ENCODE measurements at regions not wholly inside any gene's neighbourhood (a gene's known extent, or its start where the extent isn't known, plus 50 kb on each side); places are given as distances from the start of the nearest gene placed in this dataset.
"Not testable (repeated sequence)": the region's sequence is repeated elsewhere in the genome, so short reads cannot be mapped to it uniquely, and the experiment has no call there.

DNA sequence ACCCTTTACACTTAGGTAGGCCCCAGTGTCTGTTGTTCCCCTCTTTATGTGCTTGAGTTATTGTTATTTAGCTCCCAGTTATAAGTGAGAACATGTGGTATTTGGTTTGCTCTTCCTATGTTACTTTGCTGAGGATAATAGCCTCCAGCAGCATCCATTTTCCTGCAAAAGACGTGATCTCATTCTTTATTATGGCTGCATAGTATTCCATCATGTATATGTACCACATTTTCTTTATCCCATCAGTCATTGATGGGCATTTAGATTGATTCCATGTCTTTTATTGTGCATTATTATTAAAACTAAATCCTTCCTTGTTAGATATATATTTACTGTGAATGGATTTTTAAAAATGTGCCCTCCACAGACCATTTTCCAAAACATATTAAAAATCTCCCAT lies 1137.3 kb upstream of the ADGRB3 start:
- H3K4me3 ChIP-seq (ENCODE audit: low read depth, low read length) = no peak overlapping the region
- TF ChIP-seq, protein P1, sequence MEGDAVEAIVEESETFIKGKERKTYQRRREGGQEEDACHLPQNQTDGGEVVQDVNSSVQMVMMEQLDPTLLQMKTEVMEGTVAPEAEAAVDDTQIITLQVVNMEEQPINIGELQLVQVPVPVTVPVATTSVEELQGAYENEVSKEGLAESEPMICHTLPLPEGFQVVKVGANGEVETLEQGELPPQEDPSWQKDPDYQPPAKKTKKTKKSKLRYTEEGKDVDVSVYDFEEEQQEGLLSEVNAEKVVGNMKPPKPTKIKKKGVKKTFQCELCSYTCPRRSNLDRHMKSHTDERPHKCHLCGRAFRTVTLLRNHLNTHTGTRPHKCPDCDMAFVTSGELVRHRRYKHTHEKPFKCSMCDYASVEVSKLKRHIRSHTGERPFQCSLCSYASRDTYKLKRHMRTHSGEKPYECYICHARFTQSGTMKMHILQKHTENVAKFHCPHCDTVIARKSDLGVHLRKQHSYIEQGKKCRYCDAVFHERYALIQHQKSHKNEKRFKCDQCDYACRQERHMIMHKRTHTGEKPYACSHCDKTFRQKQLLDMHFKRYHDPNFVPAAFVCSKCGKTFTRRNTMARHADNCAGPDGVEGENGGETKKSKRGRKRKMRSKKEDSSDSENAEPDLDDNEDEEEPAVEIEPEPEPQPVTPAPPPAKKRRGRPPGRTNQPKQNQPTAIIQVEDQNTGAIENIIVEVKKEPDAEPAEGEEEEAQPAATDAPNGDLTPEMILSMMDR (IDR thresholded peaks at IDR 0.05; ENCODE audit: borderline replicate concordance, insufficient read depth, low read depth, low read length) = no peak

DNA sequence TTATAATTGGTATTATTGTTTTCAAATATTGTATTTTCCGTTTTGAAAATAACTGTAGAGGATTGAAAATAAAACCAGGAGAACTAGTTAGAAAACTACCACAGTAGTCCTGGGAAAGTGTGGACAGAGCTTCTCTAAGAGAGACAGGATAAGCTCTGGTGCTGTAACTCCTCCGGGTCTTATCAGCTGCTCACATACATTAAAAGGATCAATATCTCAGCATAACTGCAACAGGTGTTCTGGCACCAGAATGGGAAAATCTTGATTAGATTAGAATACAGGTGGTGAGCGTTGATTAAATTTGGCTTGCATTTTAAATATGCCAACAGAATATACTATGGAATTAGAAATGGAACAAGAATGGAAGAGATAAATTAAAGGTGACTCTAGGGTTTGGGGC lies 1138.9 kb upstream of the ADGRB3 start:
- TF ChIP-seq, protein P1 (IDR thresholded peaks at IDR 0.05; ENCODE audit: borderline replicate concordance, insufficient read depth, low read depth, low read length) = no peak
- H3K4me3 ChIP-seq (ENCODE audit: low read depth, low read length) = no peak overlapping the region

DNA sequence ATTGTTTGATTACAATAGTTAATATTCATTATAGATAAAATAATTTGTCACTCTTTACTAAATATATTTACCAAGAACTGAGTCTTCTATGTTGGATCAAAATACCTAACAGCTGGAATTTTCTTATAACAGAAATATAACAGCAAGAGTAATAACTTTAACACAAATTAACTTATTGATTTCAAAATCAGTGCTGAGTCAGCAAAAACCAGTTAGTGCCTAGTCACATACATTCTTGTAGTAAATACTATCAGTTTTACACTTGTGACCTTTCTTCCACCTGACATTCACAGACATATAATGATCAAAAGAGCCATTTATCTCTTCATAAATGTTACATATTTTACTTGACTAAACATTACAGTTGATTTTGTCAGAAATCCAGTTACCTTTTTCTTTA lies 1141.4 kb upstream of the ADGRB3 start:
- TF ChIP-seq, protein P1 (IDR thresholded peaks at IDR 0.05; ENCODE audit: borderline replicate concordance, insufficient read depth, low read depth, low read length) = no peak
- no peak overlapping the region for H3K4me3 ChIP-seq (ENCODE audit: low read depth, low read length)

DNA sequence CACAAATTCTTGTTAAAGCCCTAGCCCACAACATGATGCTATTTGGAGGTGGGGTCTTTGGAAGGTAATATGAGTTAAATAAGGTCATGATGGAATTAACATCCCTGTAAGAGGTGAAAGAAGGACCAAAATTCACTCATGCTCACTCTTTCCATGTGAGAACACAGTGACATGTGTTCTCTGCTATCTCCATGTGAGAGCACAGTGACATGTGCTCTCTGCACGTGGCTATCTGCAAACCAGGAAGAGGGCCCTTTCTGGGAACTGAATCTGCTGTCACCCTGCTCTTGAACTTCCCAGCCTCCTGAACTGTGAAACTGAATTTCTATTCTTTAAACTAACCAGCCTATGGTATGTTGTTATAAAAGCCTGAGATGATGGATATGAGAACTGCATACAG lies 1159.4 kb upstream of the ADGRB3 start:
- TF ChIP-seq, protein P1 (IDR thresholded peaks at IDR 0.05; ENCODE audit: borderline replicate concordance, insufficient read depth, low read depth, low read length) = no peak
- H3K4me3 ChIP-seq (ENCODE audit: low read depth, low read length) = no peak overlapping the region

DNA sequence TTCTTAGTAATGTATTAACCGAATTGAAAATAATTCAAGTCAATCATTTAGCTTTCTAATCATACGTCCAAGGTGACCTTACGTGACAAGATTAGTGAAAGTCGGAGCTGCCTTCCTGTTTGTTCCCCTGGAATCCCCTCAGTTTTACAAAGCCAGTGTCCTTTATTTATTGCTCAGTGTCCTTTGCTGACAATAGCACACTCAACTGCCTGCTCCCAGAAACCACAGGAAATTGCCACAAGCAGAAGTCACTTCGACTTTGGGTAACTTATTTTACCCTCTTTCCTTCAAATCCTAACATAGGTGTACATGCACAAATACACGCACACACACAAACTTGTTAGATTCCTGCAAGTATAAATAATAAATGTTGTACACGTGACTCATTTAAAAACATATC lies 1167.7 kb upstream of the ADGRB3 start:
- TF ChIP-seq, protein P1 (IDR thresholded peaks at IDR 0.05; ENCODE audit: borderline replicate concordance, insufficient read depth, low read depth, low read length) = no peak
- no peak overlapping the region for H3K4me3 ChIP-seq (ENCODE audit: low read depth, low read length)

DNA sequence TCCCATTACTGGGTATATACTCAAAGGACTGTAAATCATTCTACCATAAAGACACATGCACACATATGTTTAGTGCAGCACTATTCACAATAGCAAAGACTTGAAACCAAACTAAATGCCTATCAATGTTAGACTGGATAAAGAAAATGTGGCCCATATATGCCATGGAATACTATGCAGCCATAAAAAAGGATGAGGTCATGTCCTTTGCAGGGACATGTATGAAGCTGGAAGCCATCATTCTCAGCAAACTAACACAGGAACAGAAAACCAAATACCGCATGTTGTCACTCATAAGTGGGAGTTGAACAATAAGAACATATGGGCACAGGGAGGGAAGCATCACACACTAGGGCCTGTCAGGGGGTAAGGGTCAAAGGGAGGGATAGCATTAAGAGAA lies 1172.4 kb upstream of the ADGRB3 start:
- not testable (repeated sequence) for H3K4me3 ChIP-seq (ENCODE audit: low read depth, low read length)

DNA sequence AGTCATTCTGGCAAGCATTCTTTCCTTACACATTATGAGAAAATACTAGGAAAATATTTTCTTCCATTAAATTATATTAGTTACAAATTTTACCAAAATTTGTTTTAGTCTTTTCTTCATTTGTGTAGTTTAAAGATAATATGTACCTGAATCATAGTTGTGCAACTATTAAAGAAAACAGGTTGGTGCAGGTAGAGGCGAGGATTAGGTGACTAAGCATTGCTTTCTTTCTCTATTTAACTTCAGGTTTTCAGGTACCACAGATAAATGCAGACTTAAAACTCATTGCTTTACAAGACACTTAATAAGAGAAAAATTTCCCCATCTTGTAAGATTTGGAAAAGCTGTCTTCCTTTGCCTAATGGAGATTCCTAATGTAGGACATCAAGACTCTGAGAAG lies 1175.5 kb upstream of the ADGRB3 start:
- TF ChIP-seq, protein P1 (IDR thresholded peaks at IDR 0.05; ENCODE audit: borderline replicate concordance, insufficient read depth, low read depth, low read length) = no peak

DNA sequence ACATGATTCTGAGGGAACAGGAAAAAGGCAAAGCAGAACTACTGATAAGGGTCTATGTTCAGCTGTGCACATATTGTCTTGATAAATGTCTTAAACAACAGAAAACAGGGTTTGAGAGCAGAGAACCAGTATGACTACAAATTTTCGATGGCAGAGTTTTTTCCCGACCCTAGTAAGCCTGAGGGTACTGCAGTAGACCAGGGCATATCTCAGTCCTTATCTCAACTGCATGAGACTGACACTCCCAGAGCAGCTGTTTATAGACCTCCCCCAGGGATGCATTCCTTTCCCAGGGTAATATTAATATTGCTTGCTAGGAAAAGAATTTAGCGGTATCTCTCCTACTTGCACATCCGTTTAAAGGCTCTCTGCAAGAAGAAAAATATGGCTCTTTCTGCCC lies 1176.8 kb upstream of the ADGRB3 start:
- TF ChIP-seq, protein P1 (IDR thresholded peaks at IDR 0.05; ENCODE audit: borderline replicate concordance, insufficient read depth, low read depth, low read length) = no peak
- H3K4me3 ChIP-seq (ENCODE audit: low read depth, low read length) = no peak overlapping the region

More for the DNA sequence above, 1175.5 kb upstream of the ADGRB3 start:
- no peak overlapping the region for H3K4me3 ChIP-seq (ENCODE audit: low read depth, low read length)

Measured in GM12875 (cell line).